ENCODE measurements at regions not wholly inside any gene's neighbourhood (a gene's known extent, or its start where the extent isn't known, plus 50 kb on each side); places are given as distances from the start of the nearest gene placed in this dataset.

- TF ChIP-seq, protein P1, sequence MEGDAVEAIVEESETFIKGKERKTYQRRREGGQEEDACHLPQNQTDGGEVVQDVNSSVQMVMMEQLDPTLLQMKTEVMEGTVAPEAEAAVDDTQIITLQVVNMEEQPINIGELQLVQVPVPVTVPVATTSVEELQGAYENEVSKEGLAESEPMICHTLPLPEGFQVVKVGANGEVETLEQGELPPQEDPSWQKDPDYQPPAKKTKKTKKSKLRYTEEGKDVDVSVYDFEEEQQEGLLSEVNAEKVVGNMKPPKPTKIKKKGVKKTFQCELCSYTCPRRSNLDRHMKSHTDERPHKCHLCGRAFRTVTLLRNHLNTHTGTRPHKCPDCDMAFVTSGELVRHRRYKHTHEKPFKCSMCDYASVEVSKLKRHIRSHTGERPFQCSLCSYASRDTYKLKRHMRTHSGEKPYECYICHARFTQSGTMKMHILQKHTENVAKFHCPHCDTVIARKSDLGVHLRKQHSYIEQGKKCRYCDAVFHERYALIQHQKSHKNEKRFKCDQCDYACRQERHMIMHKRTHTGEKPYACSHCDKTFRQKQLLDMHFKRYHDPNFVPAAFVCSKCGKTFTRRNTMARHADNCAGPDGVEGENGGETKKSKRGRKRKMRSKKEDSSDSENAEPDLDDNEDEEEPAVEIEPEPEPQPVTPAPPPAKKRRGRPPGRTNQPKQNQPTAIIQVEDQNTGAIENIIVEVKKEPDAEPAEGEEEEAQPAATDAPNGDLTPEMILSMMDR (IDR thresholded peaks at IDR 0.05) = no peak
- no peak for TF ChIP-seq POLR2A (IDR thresholded peaks at IDR 0.05)
- no peak for TF ChIP-seq EP300 (IDR thresholded peaks at IDR 0.05)
- no peak for TF ChIP-seq POLR2AphosphoS5 (IDR thresholded peaks at IDR 0.05)
Measured at GRCh38 chr17:34485999-34486398, 93.4 kb upstream of the TMEM132E start.

Data from sigmoid colon (tissue), 4 donors.